Right lobe of liver (tissue), 4 donors: ENCODE measurements at regions not wholly inside any gene's neighbourhood (a gene's known extent, or its start where the extent isn't known, plus 50 kb on each side); places are given as distances from the start of the nearest gene placed in this dataset.

Source experiments
- POLR2A ChIP-seq: fragments of 450-650 bp; IDR thresholded peaks from one replicate; pipeline ENCODE4 v1.6.1; 2017; ENCODE audit warnings: antibody characterized with exemption, mild to moderate bottlenecking
- TF ChIP-seq, protein P1 (sequence below), 4 donors: fragments of 200-600 bp in 3 of 4; fragments of 450-650 bp in 1 of 4; IDR thresholded peaks; one replicate each; pipeline versions ENCODE4 v1.5.1 to v1.8.0; 2016 to 2022; ENCODE audit warnings: antibody characterized with exemption in 4 of 4, mild to moderate bottlenecking in 2 of 4
- donor health status: DM: no; HTN: no; CAD: no.
- donor health status: DM: no; HTN: no; CAD: no.
- donor health status: DM: no; HTN: yes; CAD: no.

DNA sequence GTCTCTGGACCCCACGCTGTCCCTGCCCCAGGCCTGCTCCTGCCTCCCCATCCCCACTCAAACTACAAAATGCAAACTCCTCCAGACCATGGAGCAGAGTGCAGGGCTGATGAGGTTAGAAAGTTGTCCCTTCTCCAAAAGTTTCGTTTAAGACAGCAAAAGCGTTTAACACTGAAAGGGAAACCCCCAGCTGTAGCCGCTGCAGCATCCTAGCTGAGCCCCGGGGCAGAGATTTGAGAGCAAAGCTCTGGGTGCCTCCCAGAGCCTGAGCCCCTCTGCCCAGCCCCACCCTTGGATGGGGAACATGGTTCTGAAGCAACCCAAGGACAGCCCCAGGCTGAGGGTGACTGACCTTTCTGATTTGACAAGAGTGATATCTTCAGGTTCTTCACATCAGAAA, 52.8 kb upstream of the ENO4 start:
- TF ChIP-seq, protein P1, sequence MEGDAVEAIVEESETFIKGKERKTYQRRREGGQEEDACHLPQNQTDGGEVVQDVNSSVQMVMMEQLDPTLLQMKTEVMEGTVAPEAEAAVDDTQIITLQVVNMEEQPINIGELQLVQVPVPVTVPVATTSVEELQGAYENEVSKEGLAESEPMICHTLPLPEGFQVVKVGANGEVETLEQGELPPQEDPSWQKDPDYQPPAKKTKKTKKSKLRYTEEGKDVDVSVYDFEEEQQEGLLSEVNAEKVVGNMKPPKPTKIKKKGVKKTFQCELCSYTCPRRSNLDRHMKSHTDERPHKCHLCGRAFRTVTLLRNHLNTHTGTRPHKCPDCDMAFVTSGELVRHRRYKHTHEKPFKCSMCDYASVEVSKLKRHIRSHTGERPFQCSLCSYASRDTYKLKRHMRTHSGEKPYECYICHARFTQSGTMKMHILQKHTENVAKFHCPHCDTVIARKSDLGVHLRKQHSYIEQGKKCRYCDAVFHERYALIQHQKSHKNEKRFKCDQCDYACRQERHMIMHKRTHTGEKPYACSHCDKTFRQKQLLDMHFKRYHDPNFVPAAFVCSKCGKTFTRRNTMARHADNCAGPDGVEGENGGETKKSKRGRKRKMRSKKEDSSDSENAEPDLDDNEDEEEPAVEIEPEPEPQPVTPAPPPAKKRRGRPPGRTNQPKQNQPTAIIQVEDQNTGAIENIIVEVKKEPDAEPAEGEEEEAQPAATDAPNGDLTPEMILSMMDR (IDR thresholded peaks at IDR 0.05): no peak
- TF ChIP-seq POLR2A: no peak
